ENCODE measurements at regions not wholly inside any gene's neighbourhood (a gene's known extent, or its start where the extent isn't known, plus 50 kb on each side); places are given as distances from the start of the nearest gene placed in this dataset.

- TF ChIP-seq, protein P1, sequence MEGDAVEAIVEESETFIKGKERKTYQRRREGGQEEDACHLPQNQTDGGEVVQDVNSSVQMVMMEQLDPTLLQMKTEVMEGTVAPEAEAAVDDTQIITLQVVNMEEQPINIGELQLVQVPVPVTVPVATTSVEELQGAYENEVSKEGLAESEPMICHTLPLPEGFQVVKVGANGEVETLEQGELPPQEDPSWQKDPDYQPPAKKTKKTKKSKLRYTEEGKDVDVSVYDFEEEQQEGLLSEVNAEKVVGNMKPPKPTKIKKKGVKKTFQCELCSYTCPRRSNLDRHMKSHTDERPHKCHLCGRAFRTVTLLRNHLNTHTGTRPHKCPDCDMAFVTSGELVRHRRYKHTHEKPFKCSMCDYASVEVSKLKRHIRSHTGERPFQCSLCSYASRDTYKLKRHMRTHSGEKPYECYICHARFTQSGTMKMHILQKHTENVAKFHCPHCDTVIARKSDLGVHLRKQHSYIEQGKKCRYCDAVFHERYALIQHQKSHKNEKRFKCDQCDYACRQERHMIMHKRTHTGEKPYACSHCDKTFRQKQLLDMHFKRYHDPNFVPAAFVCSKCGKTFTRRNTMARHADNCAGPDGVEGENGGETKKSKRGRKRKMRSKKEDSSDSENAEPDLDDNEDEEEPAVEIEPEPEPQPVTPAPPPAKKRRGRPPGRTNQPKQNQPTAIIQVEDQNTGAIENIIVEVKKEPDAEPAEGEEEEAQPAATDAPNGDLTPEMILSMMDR (IDR thresholded peaks at IDR 0.05), result no peak
- TF ChIP-seq POLR2AphosphoS5 (IDR thresholded peaks at IDR 0.05; ENCODE audit: low read depth, low read length), result no peak
- TF ChIP-seq EZH2phosphoT487 (IDR thresholded peaks at IDR 0.05; ENCODE audit: borderline replicate concordance, low read depth), result no peak
- no peak for TF ChIP-seq SIN3A (IDR thresholded peaks at IDR 0.05; ENCODE audit: borderline replicate concordance, low read depth, low read length)
- TF ChIP-seq SMC3 (IDR thresholded peaks at IDR 0.05; ENCODE audit: low read depth, low read length), result no peak
- TF ChIP-seq, protein P2, sequence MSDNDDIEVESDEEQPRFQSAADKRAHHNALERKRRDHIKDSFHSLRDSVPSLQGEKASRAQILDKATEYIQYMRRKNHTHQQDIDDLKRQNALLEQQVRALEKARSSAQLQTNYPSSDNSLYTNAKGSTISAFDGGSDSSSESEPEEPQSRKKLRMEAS (IDR thresholded peaks at IDR 0.05; ENCODE audit: low read depth), result no peak
- TF ChIP-seq, protein P3, sequence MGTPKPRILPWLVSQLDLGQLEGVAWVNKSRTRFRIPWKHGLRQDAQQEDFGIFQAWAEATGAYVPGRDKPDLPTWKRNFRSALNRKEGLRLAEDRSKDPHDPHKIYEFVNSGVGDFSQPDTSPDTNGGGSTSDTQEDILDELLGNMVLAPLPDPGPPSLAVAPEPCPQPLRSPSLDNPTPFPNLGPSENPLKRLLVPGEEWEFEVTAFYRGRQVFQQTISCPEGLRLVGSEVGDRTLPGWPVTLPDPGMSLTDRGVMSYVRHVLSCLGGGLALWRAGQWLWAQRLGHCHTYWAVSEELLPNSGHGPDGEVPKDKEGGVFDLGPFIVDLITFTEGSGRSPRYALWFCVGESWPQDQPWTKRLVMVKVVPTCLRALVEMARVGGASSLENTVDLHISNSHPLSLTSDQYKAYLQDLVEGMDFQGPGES (IDR thresholded peaks at IDR 0.05; ENCODE audit: low read depth, low read length), result no peak
- TF ChIP-seq RXRA (IDR thresholded peaks at IDR 0.05; ENCODE audit: borderline replicate concordance, low read depth), result no peak
- TF ChIP-seq, protein P4, sequence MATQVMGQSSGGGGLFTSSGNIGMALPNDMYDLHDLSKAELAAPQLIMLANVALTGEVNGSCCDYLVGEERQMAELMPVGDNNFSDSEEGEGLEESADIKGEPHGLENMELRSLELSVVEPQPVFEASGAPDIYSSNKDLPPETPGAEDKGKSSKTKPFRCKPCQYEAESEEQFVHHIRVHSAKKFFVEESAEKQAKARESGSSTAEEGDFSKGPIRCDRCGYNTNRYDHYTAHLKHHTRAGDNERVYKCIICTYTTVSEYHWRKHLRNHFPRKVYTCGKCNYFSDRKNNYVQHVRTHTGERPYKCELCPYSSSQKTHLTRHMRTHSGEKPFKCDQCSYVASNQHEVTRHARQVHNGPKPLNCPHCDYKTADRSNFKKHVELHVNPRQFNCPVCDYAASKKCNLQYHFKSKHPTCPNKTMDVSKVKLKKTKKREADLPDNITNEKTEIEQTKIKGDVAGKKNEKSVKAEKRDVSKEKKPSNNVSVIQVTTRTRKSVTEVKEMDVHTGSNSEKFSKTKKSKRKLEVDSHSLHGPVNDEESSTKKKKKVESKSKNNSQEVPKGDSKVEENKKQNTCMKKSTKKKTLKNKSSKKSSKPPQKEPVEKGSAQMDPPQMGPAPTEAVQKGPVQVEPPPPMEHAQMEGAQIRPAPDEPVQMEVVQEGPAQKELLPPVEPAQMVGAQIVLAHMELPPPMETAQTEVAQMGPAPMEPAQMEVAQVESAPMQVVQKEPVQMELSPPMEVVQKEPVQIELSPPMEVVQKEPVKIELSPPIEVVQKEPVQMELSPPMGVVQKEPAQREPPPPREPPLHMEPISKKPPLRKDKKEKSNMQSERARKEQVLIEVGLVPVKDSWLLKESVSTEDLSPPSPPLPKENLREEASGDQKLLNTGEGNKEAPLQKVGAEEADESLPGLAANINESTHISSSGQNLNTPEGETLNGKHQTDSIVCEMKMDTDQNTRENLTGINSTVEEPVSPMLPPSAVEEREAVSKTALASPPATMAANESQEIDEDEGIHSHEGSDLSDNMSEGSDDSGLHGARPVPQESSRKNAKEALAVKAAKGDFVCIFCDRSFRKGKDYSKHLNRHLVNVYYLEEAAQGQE (IDR thresholded peaks at IDR 0.05; ENCODE audit: low read depth, low read length), result no peak
- no peak for TF ChIP-seq GABPA (IDR thresholded peaks at IDR 0.05; ENCODE audit: low read depth)
- TF ChIP-seq FOXM1 (IDR thresholded peaks at IDR 0.05; ENCODE audit: low read depth), result no peak
These were observed 434.0 kb upstream of the JARID2 start for GRCh38 chr6:14811775-14812428.

All from SK-N-SH (cell line).